ENCODE measurements at regions not wholly inside any gene's neighbourhood (a gene's known extent, or its start where the extent isn't known, plus 50 kb on each side); places are given as distances from the start of the nearest gene placed in this dataset.
A peak's percentile ranks its signal among the peaks of the same experiment; 100 is the strongest.

GRCh38 chr13:59172076-59172475 is 991.7 kb downstream of the DIAPH3 start:
- Histone ChIP-seq H3K4me3 (replicated peaks; ENCODE audit: insufficient read depth, low read length) (no peak overlapping the region), H3K27ac (replicated peaks) (no peak overlapping the region), H3K27me3 (ENCODE audit: insufficient read depth, poor library complexity, severe bottlenecking) (no peaks in the 10 kb centered on the region)
- no peak for DNase-seq (ENCODE audit: low read depth in 1 of 2, low spot score in 1 of 2)
- TF ChIP-seq CTCF (IDR thresholded peaks at IDR 0.05; ENCODE audit: insufficient read depth, low read length) (no peak), REST (IDR thresholded peaks at IDR 0.05; ENCODE audit: insufficient replicate concordance, low read depth) (no peak), GABPA (IDR thresholded peaks at IDR 0.05; ENCODE audit: low read depth) (no peak), POLR2AphosphoS5 (IDR thresholded peaks at IDR 0.05; ENCODE audit: low read depth) (no peak), SPI1 (IDR thresholded peaks at IDR 0.05; ENCODE audit: borderline replicate concordance, low read depth) (no peak)

DNA sequence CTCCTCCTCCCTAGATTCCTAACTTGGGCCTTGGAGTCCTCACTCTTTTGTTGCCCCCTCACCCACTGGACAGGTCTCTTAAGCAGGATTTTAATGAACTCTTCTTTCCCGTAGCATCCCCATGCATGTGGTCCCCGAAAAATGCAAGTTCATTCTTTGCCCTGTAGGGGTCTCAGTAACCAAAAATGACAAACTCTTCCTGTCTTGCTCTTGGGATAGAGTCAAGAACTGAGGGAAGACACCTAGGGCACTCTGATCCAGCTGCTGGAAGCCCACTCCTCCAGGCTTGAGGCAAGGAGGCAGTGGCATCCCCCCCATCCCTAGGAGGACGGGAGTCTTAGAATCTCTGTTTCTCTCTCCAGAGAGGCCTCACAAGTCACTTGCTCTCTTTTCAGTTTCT is 987.0 kb downstream of the DIAPH3 start:
- H3K27ac ChIP-seq (replicated peaks): no peak overlapping the region
- TF ChIP-seq CTCF (IDR thresholded peaks at IDR 0.05; ENCODE audit: insufficient read depth, low read length) (no peak), REST (IDR thresholded peaks at IDR 0.05; ENCODE audit: insufficient replicate concordance, low read depth) (no peak), SPI1 (IDR thresholded peaks at IDR 0.05; ENCODE audit: borderline replicate concordance, low read depth) (no peak), POLR2AphosphoS5 (IDR thresholded peaks at IDR 0.05; ENCODE audit: low read depth) (no peak), GABPA (IDR thresholded peaks at IDR 0.05; ENCODE audit: low read depth) (no peak)
- no peak overlapping the region for H3K4me3 ChIP-seq (replicated peaks; ENCODE audit: insufficient read depth, low read length)
- peak in 1 of 2 experiments; percentile 5 for DNase-seq (ENCODE audit: low read depth in 1 of 2, low spot score in 1 of 2)
- no peaks in the 10 kb centered on the region for H3K27me3 ChIP-seq (ENCODE audit: insufficient read depth, poor library complexity, severe bottlenecking)

- H3K27me3 ChIP-seq (ENCODE audit: insufficient read depth, poor library complexity, severe bottlenecking): no peaks in the 10 kb centered on the region
- no peak for TF ChIP-seq POLR2AphosphoS5 (IDR thresholded peaks at IDR 0.05; ENCODE audit: low read depth)
- TF ChIP-seq REST (IDR thresholded peaks at IDR 0.05; ENCODE audit: insufficient replicate concordance, low read depth): no peak
- TF ChIP-seq CTCF (IDR thresholded peaks at IDR 0.05; ENCODE audit: insufficient read depth, low read length): no peak
- TF ChIP-seq SPI1 (IDR thresholded peaks at IDR 0.05; ENCODE audit: borderline replicate concordance, low read depth): no peak
- no peak for TF ChIP-seq GABPA (IDR thresholded peaks at IDR 0.05; ENCODE audit: low read depth)
- DNase-seq (ENCODE audit: low read depth in 1 of 2, low spot score in 1 of 2): no peak
Observed at GRCh38 chr13:59178344-59178743, 985.4 kb downstream of the DIAPH3 start.

More at GRCh38 chr13:59178344-59178743, 985.4 kb downstream of the DIAPH3 start:
- H3K4me3 ChIP-seq (replicated peaks; ENCODE audit: insufficient read depth, low read length): no peak overlapping the region
- H3K27ac ChIP-seq (replicated peaks): no peak overlapping the region

All from HL-60 (cell line).